ENCODE measurements at regions not wholly inside any gene's neighbourhood (a gene's known extent, or its start where the extent isn't known, plus 50 kb on each side); places are given as distances from the start of the nearest gene placed in this dataset.

DNA sequence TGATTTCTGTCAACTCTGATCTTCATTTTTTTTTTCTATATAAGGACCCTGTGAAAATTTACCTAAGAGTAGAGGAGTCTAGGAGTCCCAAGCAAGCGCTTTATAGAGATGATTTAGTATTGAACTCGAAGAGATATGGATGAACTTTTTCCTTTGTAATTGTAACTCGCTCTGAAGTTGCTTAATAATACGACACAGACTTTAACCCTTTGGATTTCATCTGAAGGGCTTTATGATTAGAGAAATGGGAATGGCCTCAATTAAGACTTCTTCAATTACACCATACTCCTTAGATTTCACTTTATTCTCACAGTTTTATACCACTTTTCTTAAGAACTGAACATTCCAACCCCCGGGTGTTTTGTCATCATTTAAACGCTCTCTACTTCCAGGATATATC lies 647.7 kb downstream of the HTR1A start:
- no peak for DNase-seq

DNA sequence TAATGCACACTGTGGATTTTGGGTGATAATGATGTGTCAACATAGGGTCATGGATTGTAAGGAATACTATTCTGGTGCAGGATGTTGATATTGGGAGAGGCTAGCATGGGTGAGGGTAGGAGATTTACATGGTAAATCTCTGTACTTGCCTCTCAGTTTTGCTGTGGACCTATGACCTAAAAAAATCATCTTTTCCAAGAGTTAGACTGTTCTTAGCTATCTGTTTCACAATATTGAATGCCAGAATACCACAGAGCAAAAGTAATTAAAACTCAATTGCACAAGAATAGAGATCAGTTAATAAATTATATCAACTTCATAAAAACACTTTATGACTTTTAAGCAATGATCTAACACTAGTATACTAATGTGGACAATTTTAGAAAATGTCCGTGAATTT lies 651.6 kb downstream of the HTR1A start:
- DNase-seq: no peak

DNA sequence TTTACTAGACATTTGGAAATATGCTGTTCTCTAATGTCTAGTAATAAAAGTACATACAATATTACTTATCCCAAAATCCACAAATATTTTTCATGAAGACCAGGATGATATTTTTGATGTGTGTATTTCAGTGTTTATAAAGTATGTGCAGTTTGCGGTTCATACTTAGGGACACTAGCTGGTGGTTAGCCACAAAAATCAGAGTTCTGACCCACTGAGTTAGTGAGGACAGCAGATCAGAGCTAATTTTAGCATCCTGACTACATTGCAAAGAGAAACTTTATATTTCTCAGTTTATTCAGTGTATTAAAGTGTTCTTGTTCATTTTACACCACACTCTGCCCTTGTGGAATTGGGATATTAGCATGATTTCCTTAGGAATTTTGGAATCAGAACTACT lies 655.3 kb downstream of the HTR1A start:
- DNase-seq: no peak

DNA sequence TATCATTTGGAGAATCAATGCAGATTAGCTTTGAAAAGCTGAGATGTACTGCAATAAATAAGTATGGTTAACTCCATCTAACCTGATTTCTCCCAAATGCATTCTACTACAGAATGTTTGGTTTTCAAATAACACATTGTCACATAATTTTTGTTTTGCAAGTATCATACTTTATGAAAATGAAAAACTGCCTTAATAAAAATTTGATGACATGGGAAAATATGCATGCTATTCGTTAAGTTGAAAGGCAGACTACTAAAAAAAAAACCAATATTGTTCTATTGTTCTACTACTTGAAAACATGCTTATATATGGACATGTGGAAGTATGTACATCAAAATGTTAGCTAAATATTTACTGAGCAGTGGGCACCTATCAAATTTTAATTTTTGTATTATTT lies 668.9 kb downstream of the HTR1A start:
- no peak for DNase-seq

DNA sequence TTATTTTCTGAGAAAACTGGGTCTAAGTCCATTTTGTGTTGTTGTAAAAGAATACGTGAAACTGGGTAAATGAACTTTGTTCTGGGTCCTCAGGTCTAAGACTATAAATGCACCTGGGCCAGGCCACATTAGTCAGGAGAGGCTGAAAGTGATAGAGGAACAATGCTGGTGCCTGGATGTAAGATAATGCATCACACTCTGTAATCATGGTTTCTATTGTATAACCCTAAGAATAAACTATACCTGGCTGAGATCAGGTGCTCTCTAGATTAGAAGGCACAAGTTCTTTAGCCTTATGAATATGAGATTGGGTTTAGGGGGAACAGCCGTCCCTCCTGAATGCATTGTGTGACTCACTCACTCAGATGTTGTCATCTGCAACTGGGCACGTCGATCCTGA lies 675.5 kb downstream of the HTR1A start:
- DNase-seq: no peak

DNA sequence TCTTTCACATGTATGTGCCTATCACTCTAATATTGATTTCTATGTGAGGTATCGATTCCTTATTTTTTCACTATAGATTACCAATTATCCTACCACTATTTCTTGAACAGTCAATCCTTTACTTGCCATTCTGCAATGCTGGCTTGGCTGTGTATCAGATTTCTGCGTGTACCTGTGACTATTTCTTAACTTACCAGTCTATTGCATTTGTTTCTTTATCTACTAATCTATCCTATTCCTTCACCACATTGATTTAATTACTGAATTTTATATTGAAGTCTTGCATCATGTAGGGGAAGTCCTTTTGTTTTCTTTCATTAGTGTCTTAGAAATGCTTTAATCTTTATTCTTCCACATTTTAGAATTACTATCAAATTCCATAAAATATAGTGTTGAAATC lies 684.8 kb downstream of the LRRC70 start:
- DNase-seq: no peak

DNA sequence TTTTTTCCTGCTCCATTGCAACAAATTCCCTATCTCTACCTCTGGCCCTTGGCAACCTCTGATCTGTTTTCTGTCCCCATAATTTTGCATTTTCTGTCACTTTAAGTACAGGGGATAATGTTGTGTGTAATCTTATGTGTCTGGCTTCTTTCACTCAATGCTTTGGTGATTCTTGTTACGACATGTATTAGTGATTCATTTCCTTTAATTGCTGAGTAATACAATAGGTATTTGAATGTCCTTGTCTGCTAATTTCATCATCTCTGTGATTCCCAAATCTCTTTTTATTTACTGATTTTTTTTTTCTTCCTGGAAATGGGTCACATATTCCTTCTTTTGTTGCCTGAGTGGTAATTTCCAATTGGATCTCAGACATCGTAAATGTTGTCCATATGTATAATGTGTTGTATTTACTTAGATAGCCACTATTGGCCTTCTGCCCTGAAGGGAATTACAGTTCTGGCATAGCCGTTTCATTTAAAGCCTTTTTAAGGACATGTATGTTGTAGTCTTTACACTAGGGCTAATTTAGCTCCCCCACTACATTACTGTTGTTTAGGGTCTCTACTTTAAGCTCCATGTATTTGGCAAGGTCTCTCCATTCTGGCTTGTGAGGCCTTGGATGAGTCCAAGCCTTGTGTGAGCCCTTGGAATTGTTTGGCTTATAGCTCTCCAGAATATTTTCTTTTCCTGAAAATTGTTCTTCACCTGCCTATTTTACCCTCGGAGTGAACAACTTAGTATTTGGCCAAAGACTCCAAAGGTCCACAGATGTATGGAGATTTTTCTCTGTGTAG lies 683.8 kb downstream of the LRRC70 start:
- no peak for DNase-seq

DNA sequence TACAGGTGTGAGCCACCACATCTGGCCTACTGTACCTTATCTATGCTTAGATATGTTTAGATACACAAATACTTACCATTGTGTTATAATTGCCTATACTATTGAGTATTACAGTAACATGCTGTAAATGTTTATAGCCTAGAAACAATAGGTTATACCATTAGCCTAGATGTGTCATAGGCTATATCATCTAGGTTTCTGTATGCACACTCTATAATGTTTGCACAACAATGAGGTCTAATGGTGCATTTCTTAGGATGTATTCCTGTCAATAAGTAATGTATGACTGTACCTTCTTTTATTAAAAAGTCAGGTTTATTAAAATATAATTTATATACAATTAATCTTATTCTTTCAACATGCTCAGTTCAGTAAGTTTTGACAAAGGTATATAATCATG lies 683.1 kb downstream of the LRRC70 start:
- no peak for DNase-seq

DNA sequence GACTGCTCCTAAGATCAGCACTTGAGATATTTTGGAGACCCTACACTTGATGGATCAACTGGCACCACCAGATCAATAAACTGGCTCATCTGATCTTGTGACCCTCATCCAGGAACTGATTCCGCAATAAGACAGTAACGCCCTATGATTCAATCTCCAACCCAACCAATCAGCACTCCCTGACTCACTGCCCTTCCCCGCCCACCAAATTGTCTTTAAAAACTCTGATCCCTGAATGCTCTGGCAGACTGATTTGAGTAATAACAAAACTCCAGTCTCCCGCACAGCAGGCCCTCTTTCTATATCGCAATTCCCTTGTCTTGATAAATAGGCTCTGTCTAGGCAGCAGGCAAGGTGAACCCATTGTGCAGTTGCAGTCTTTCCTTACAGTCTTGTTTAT lies 677.0 kb downstream of the LRRC70 start:
- no peak for DNase-seq

DNA sequence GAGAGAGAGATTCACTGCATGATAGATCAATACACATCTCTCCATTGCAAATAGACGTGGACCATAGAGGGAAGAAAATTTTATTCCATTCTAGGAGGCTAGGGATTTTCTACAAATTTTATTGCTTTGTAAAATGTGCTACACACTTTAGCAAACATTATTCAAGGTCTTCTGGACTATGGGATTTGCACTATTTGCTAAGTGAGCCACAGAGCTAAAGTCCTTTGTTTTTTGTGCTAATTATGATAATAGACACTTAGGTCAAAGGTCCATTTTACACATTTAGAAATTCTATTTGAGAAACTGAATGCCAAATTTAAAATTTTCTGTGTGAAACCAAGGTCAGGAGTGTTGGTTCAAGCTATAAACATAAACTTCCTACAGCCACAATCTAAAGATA lies 672.3 kb downstream of the LRRC70 start:
- no peak for DNase-seq

DNA sequence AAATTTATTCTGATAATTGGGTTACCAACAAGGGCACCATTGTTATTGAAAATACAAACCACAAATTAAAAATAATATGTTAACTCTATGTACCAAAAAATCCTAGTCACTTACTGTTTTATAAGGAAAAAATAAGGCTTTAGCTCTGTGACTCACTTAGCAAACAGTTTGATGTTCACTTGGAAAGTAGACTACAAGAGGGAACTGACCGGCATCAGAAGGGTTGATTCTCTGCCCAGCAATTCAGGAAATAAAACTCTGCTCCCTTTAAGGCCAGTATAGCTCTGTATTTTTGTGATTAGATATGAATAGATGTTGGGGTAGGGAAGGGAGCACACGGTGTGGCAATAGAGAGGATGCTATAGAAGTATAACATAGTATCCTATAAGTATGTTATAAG lies 671.3 kb downstream of the LRRC70 start:
- DNase-seq: no peak

DNA sequence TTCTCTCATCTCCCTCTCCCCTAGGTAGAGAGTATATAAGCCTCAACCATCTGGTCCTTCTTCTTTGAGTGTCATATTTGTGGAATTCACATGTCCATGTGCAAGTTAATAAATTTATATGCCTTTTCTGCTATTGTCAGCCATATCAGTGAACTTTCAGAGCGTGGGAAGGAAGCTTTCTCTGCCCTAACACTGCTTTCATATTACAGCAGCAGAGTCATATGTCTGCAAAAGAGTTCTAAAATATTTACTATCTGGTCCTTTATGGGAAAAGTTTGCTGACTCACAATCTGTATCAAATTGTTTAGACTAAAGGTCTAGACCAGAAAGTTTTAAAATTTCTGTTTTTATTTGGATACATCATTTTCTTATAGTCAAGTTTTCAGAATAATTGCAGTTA lies 669.0 kb downstream of the LRRC70 start:
- DNase-seq: no peak

DNA sequence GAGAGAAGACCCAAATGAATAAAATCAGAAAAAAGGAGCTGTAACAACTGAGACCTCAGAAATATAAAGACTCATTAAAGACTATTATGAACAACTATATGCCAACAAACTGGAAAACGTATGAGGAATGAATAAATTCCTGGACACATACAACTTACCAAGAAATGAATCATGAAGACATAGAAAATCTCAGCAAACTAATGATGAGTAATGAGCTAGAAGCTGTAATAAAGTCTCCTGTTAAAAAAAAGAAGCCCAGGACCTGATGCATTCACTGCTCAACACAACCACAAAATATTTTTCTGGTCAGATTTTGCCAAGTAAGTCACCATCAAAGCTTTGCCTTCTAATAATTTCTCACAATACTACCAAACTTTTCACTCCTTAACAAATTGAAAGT lies 666.7 kb downstream of the LRRC70 start:
- no peak for DNase-seq

DNA sequence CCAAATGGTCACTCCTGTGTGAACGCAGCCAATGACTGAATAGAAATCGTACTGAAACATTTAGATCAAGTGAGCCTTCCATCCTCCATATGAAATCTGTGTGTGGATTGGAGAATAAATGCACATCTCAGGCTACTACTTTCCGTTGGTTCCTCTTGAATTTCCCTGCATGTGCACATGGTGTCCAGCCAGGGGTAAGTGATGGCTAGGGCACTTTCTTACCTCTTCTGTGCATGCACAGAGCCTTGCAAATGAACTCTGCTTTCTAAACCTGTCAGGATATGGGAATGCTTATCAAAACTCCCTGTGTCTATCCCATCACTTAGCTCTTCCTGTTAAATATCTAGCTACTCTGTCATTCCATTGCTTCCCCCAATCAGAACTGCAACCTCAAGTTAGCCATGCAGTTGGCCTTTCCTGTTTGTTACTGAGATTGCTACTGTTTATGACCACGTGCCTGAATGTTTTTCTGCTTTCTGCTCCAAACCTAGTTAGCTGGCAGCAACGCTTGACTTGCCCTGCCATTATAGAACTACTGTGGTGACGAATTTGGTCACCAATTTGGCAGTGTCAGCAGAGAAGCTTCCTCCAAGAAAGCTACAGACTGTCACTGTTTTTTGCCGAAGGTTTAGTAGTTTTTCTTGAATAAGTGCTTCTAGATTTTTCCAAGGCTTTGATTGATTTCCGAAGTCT lies 661.6 kb downstream of the LRRC70 start:
- DNase-seq: no peak

DNA sequence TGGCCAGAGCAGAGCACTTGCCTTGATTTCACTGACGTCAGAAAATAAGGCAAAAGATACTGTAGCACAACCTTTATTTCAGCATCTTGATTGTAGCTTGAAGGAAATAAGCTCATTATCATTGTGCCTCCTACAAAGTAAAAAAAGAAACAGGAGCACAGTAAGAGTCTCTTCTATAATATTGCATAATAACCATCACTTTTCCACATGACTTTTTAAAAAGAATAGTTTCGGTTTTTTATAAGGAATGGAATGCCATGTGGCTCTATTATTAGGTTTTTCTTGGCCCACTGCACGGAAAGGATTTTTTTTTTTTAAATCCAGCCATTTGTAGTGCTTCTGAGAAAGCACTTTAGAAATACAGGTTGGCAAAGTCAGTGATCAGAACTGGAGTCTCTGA lies 655.3 kb downstream of the LRRC70 start:
- DNase-seq: no peak

DNA sequence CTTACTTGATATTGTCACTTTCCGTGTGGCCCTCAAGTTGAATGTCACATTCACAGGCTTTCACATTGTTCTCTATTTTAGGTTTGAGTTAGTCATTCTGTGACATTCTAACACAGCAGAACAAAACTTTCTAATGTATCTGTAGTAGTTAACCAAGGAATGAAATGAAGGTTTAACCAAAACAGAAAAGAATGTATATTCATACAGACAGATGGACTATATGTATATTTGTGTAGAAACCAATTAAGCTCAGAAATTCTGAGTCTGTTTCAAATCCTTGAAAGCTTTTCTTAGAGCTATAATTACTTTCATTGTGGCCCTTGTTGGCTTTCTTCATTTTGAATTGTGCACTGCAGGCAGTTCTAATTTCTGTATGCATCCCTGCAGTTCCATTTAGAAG lies 654.7 kb downstream of the LRRC70 start:
- DNase-seq: no peak

DNA sequence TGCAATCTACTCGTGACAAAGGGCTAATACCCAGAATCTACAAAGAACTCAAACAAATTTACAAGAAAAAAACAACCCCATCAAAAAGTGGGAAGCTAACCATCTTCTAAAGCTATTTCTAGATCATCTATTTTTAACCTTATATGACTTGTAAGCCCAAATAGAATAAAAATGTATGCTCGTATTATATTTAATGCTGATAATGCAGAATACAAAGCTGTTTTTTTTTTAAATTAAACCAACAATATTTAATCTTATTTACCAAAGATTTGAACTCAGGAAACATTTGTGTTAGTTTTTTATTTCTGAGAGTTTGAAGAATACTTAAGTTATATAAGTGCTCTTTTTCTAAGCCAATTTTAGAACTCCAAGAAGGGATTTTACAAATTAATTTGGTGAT lies 652.1 kb downstream of the LRRC70 start:
- DNase-seq: no peak

DNA sequence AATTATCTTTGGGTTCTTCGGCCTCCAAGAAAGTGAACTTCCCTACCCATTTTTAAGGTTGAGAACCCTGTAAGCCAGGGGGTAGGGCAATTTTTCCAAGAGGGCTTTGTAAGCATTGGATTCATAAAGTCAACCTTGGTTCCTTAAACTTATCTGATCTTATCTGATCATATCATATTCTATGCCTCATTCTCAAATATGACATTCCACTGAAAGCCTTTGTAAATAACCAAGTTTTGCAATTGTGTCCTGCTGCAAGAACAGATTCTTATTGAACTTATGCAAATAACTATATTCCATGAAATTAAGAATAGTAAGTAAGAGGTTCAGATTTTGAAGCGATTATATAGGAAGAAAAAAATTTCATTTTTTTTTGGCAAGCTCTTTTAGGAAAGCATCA lies 649.5 kb downstream of the LRRC70 start:
- DNase-seq: no peak

DNA sequence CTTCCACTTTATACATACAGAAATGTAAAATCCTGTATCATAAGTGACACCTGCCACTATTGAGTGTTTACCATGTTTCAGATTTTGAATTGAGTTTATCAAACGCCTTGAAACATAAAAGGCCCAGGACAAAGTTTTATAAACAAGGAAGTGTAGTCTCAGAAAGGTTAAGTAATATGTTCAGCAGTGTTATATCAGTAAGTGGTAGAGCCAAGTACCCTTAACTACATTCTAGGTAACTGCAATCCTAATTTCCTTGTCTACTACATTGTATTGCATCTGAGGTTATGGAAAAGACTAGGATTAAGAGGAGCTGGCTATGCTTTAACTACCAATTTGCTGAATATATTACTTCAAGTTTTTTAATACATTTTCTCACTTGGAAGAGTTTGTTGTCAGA lies 641.6 kb downstream of the LRRC70 start:
- no peak for DNase-seq

DNA sequence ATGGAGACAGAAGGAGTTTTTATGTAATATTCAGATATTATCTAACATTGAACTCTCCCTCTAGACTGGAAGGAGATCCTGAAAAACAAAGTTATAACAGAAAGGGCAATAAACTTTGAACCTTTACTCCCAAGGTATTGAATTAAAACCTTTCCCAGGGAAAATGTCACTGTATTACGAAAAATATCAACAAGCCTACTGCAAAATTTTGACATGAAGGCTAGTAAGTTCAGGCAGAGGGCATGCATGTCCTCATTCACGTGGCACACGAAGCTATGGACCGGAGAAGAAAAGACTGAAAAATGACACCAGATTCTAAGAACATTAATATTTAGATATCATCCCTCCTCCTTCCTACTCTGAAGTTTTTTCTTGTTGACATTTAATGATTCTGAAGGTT lies 638.8 kb downstream of the LRRC70 start:
- DNase-seq: no peak

DNA sequence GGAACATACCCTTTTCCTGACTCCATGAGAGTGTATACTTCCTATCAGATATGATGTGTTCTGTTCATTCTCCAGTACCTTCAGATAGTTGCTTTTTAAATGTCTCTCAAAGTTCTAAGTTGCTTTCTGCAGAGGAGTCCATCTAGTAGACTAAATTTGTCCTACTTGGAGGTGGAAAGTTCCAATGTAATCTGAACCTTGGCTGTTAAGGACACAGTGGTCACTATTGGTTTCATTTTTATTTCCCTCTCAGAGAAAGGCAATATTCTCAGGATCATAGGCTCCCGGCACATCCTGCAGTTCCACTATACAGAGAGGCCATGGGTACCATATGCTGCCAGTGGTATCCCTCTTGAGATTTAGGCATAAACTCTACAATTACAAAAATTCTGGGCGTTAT lies 634.6 kb downstream of the LRRC70 start:
- no peak for DNase-seq

DNA sequence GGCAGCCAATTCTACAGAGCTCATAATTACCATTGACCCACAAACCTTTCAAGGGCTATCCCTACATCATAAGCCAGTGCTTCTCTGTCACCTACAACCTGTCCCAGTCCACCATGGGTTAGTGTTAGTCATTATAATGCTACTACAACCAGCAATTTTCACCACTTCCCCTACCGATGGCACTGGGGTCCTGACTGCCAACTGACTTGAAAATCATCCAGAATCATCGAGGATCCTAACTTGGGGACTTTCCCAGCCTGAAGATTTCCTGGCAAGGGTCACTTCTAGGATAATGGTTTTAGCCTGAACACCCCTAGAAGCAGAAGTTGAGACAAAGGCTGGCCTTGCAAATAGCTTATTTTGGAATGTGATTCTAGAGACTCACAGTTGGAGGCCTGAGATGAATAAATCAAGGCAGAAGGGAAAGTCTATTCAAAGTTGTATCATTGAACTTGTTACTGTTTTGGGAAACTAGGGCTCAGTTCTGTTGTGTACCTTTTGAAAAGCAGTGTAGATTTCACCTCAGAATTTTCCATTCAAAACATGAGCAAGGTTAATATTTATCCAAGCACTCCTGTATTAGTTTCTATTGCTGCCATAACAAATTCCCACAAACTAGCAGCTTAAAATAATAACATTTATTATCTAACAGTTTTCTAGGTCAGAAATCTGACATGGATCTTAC lies 633.0 kb downstream of the LRRC70 start:
- no peak for DNase-seq

DNA sequence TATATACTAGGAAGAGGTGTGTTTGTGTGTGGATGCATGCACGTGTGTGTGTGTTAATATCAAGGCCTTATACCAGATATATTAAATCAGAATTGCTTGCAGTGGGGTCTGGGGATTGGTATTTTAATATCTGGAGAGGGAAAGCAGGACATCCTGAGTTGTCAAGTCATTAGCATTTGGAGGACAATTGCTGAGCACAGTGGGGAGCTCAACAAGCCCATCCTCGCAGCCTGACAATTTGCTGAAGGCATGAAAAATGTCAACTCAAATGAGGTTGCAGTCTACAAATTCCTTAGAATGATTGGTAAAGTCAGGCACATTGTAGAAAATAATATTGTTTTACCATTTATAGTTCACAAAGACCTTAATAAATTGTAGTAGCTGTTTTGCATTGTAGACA lies 627.4 kb downstream of the LRRC70 start:
- no peak for DNase-seq

DNA sequence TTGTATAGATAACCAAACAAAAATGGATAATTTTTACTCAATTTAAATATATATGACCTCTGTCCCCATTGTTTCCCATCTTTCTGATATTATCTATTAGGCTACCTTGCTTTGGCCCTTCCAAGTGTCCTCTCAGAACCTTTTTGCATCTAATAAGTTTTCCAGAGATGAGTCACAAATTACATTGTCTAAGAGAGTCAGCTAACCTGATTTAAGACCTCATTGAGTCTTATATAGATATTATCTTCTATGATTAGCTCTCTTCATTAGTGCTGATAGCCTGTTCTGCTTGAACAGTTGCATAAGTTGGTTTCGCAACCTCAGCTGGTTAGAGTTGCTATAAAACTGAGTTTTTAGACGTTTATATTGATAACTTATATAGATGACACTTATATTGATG lies 623.1 kb downstream of the LRRC70 start:
- DNase-seq: no peak

Measured in CD4-positive, alpha-beta T cell treated with Interleukin-15 for 1 hour (primary cell).